ENCODE measurements at regions not wholly inside any gene's neighbourhood (a gene's known extent, or its start where the extent isn't known, plus 50 kb on each side); places are given as distances from the start of the nearest gene placed in this dataset.

- Histone ChIP-seq H3K36me3 (ENCODE audit: control insufficient read depth in 2 of 2, insufficient read depth in 2 of 2, low read length in 2 of 2) (no peaks in the 10 kb centered on the region), H3K9me3 (ENCODE audit: control insufficient read depth in 2 of 2, low read length in 2 of 2) (no peaks in the 10 kb centered on the region), H3K9ac (ENCODE audit: low read depth in 1 of 2, low read length in 2 of 2) (no peak overlapping the region), H3K4me1 (ENCODE audit: control insufficient read depth in 2 of 2, insufficient read depth in 2 of 2, low read length in 2 of 2) (no peaks in the 10 kb centered on the region), H3K4me3 (ENCODE audit: low read length in 2 of 2) (no peak overlapping the region), H3K27ac (ENCODE audit: low read depth in 2 of 2, low read length in 2 of 2) (no peak overlapping the region), H3K27me3 (ENCODE audit: control insufficient read depth in 2 of 2, insufficient read depth in 2 of 2, low read length in 2 of 2) (no peaks in the 10 kb centered on the region)
Measured at GRCh38 chr11:100555931-100556330, 131.2 kb upstream of the ARHGAP42 start.

GRCh38 chr11:100556781-100557180 is 130.3 kb upstream of the ARHGAP42 start:
- no peak overlapping the region for H3K9ac ChIP-seq (ENCODE audit: low read depth in 1 of 2, low read length in 2 of 2)

GRCh38 chr11:100557830-100558611 is 129.1 kb upstream of the ARHGAP42 start:
- no peak overlapping the region for H3K27ac ChIP-seq (ENCODE audit: low read depth in 2 of 2, low read length in 2 of 2)
- H3K4me3 ChIP-seq (ENCODE audit: low read length in 2 of 2), result no peak overlapping the region
- H3K27me3 ChIP-seq (ENCODE audit: control insufficient read depth in 2 of 2, insufficient read depth in 2 of 2, low read length in 2 of 2), result no peaks in the 10 kb centered on the region
- no peaks in the 10 kb centered on the region for H3K36me3 ChIP-seq (ENCODE audit: control insufficient read depth in 2 of 2, insufficient read depth in 2 of 2, low read length in 2 of 2)
- H3K9ac ChIP-seq (ENCODE audit: low read depth in 1 of 2, low read length in 2 of 2), result no peak overlapping the region
- no peaks in the 10 kb centered on the region for H3K4me1 ChIP-seq (ENCODE audit: control insufficient read depth in 2 of 2, insufficient read depth in 2 of 2, low read length in 2 of 2)
- no peaks in the 10 kb centered on the region for H3K9me3 ChIP-seq (ENCODE audit: control insufficient read depth in 2 of 2, low read length in 2 of 2)

More at GRCh38 chr11:100556781-100557180, 130.3 kb upstream of the ARHGAP42 start:
- no peaks in the 10 kb centered on the region for H3K9me3 ChIP-seq (ENCODE audit: control insufficient read depth in 2 of 2, low read length in 2 of 2)
- no peaks in the 10 kb centered on the region for H3K27me3 ChIP-seq (ENCODE audit: control insufficient read depth in 2 of 2, insufficient read depth in 2 of 2, low read length in 2 of 2)
- no peaks in the 10 kb centered on the region for H3K36me3 ChIP-seq (ENCODE audit: control insufficient read depth in 2 of 2, insufficient read depth in 2 of 2, low read length in 2 of 2)
- no peaks in the 10 kb centered on the region for H3K4me1 ChIP-seq (ENCODE audit: control insufficient read depth in 2 of 2, insufficient read depth in 2 of 2, low read length in 2 of 2)
- H3K27ac ChIP-seq (ENCODE audit: low read depth in 2 of 2, low read length in 2 of 2), result no peak overlapping the region
- no peak overlapping the region for H3K4me3 ChIP-seq (ENCODE audit: low read length in 2 of 2)

- H3K36me3 ChIP-seq (ENCODE audit: control insufficient read depth in 2 of 2, insufficient read depth in 2 of 2, low read length in 2 of 2), result no peaks in the 10 kb centered on the region
Measured at GRCh38 chr11:100560606-100561005, 126.5 kb upstream of the ARHGAP42 start.

GRCh38 chr11:100561323-100561722 is 125.8 kb upstream of the ARHGAP42 start:
- Histone ChIP-seq H3K27me3 (ENCODE audit: control insufficient read depth in 2 of 2, insufficient read depth in 2 of 2, low read length in 2 of 2) (no peaks in the 10 kb centered on the region), H3K9me3 (ENCODE audit: control insufficient read depth in 2 of 2, low read length in 2 of 2) (no peaks in the 10 kb centered on the region), H3K9ac (ENCODE audit: low read depth in 1 of 2, low read length in 2 of 2) (no peak overlapping the region), H3K4me1 (ENCODE audit: control insufficient read depth in 2 of 2, insufficient read depth in 2 of 2, low read length in 2 of 2) (no peaks in the 10 kb centered on the region), H3K27ac (ENCODE audit: low read depth in 2 of 2, low read length in 2 of 2) (no peak overlapping the region), H3K36me3 (ENCODE audit: control insufficient read depth in 2 of 2, insufficient read depth in 2 of 2, low read length in 2 of 2) (no peaks in the 10 kb centered on the region), H3K4me3 (ENCODE audit: low read length in 2 of 2) (no peak overlapping the region)

More at GRCh38 chr11:100560606-100561005, 126.5 kb upstream of the ARHGAP42 start:
- no peak overlapping the region for H3K27ac ChIP-seq (ENCODE audit: low read depth in 2 of 2, low read length in 2 of 2)
- no peaks in the 10 kb centered on the region for H3K27me3 ChIP-seq (ENCODE audit: control insufficient read depth in 2 of 2, insufficient read depth in 2 of 2, low read length in 2 of 2)
- H3K9me3 ChIP-seq (ENCODE audit: control insufficient read depth in 2 of 2, low read length in 2 of 2), result no peaks in the 10 kb centered on the region
- H3K4me1 ChIP-seq (ENCODE audit: control insufficient read depth in 2 of 2, insufficient read depth in 2 of 2, low read length in 2 of 2), result no peaks in the 10 kb centered on the region
- H3K9ac ChIP-seq (ENCODE audit: low read depth in 1 of 2, low read length in 2 of 2), result no peak overlapping the region
- no peak overlapping the region for H3K4me3 ChIP-seq (ENCODE audit: low read length in 2 of 2)

GRCh38 chr11:100562128-100562527 is 125.0 kb upstream of the ARHGAP42 start:
- no peaks in the 10 kb centered on the region for H3K36me3 ChIP-seq (ENCODE audit: control insufficient read depth in 2 of 2, insufficient read depth in 2 of 2, low read length in 2 of 2)
- no peak overlapping the region for H3K27ac ChIP-seq (ENCODE audit: low read depth in 2 of 2, low read length in 2 of 2)
- H3K9ac ChIP-seq (ENCODE audit: low read depth in 1 of 2, low read length in 2 of 2), result no peak overlapping the region
- no peaks in the 10 kb centered on the region for H3K4me1 ChIP-seq (ENCODE audit: control insufficient read depth in 2 of 2, insufficient read depth in 2 of 2, low read length in 2 of 2)
- H3K9me3 ChIP-seq (ENCODE audit: control insufficient read depth in 2 of 2, low read length in 2 of 2), result no peaks in the 10 kb centered on the region
- no peaks in the 10 kb centered on the region for H3K27me3 ChIP-seq (ENCODE audit: control insufficient read depth in 2 of 2, insufficient read depth in 2 of 2, low read length in 2 of 2)
- no peak overlapping the region for H3K4me3 ChIP-seq (ENCODE audit: low read length in 2 of 2)

- Histone ChIP-seq H3K9ac (ENCODE audit: low read depth in 1 of 2, low read length in 2 of 2) (no peak overlapping the region), H3K27ac (ENCODE audit: low read depth in 2 of 2, low read length in 2 of 2) (no peak overlapping the region), H3K4me1 (ENCODE audit: control insufficient read depth in 2 of 2, insufficient read depth in 2 of 2, low read length in 2 of 2) (no peaks in the 10 kb centered on the region), H3K9me3 (ENCODE audit: control insufficient read depth in 2 of 2, low read length in 2 of 2) (no peaks in the 10 kb centered on the region), H3K36me3 (ENCODE audit: control insufficient read depth in 2 of 2, insufficient read depth in 2 of 2, low read length in 2 of 2) (no peaks in the 10 kb centered on the region), H3K27me3 (ENCODE audit: control insufficient read depth in 2 of 2, insufficient read depth in 2 of 2, low read length in 2 of 2) (no peaks in the 10 kb centered on the region), H3K4me3 (ENCODE audit: low read length in 2 of 2) (no peak overlapping the region)
Measured at GRCh38 chr11:100563541-100564280, 123.4 kb upstream of the ARHGAP42 start.

GRCh38 chr11:100573911-100574513 is 113.1 kb upstream of the ARHGAP42 start:
- H3K27ac ChIP-seq (ENCODE audit: low read depth in 2 of 2, low read length in 2 of 2), result no peak overlapping the region
- no peak overlapping the region for H3K4me3 ChIP-seq (ENCODE audit: low read length in 2 of 2)
- H3K9me3 ChIP-seq (ENCODE audit: control insufficient read depth in 2 of 2, low read length in 2 of 2), result no peaks in the 10 kb centered on the region
- H3K9ac ChIP-seq (ENCODE audit: low read depth in 1 of 2, low read length in 2 of 2), result no peak overlapping the region
- no peaks in the 10 kb centered on the region for H3K36me3 ChIP-seq (ENCODE audit: control insufficient read depth in 2 of 2, insufficient read depth in 2 of 2, low read length in 2 of 2)
- no peaks in the 10 kb centered on the region for H3K4me1 ChIP-seq (ENCODE audit: control insufficient read depth in 2 of 2, insufficient read depth in 2 of 2, low read length in 2 of 2)
- H3K27me3 ChIP-seq (ENCODE audit: control insufficient read depth in 2 of 2, insufficient read depth in 2 of 2, low read length in 2 of 2), result no peaks in the 10 kb centered on the region

GRCh38 chr11:100574894-100575769 is 112.0 kb upstream of the ARHGAP42 start:
- Histone ChIP-seq H3K4me1 (ENCODE audit: control insufficient read depth in 2 of 2, insufficient read depth in 2 of 2, low read length in 2 of 2) (no peaks in the 10 kb centered on the region), H3K9ac (ENCODE audit: low read depth in 1 of 2, low read length in 2 of 2) (no peak overlapping the region)

More at GRCh38 chr11:100574894-100575769, 112.0 kb upstream of the ARHGAP42 start:
- Histone ChIP-seq H3K27ac (ENCODE audit: low read depth in 2 of 2, low read length in 2 of 2) (no peak overlapping the region), H3K36me3 (ENCODE audit: control insufficient read depth in 2 of 2, insufficient read depth in 2 of 2, low read length in 2 of 2) (no peaks in the 10 kb centered on the region), H3K27me3 (ENCODE audit: control insufficient read depth in 2 of 2, insufficient read depth in 2 of 2, low read length in 2 of 2) (no peaks in the 10 kb centered on the region), H3K4me3 (ENCODE audit: low read length in 2 of 2) (no peak overlapping the region), H3K9me3 (ENCODE audit: control insufficient read depth in 2 of 2, low read length in 2 of 2) (no peaks in the 10 kb centered on the region)
